ENCODE measurements at regions not wholly inside any gene's neighbourhood (a gene's known extent, or its start where the extent isn't known, plus 50 kb on each side); places are given as distances from the start of the nearest gene placed in this dataset.
A peak's percentile ranks its signal among the peaks of the same experiment; 100 is the strongest.

DNA sequence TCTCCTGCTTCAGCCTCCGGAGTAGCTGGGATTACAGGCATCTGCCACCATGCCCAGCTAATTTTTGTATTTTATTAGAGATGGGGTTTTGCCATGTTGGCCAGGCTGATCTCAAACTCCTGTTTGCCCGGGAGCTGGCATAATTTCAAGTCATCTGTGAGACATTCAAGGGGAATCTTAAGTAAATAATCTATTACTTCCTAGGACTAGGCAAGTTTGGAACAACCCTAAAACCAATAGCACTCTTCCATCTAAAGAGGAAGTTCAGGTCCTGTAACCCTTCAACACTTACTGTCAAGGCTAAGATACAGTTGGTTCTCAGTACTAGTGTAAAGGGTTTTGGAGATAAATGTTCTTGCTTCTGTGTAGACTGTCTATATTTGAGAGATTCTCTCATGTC is 267.8 kb upstream of the IRAK1BP1 start:
- peak overlapping the region; percentile 15 for H3K27ac Mint-ChIP-seq (ENCODE audit: unreplicated experiment)

DNA sequence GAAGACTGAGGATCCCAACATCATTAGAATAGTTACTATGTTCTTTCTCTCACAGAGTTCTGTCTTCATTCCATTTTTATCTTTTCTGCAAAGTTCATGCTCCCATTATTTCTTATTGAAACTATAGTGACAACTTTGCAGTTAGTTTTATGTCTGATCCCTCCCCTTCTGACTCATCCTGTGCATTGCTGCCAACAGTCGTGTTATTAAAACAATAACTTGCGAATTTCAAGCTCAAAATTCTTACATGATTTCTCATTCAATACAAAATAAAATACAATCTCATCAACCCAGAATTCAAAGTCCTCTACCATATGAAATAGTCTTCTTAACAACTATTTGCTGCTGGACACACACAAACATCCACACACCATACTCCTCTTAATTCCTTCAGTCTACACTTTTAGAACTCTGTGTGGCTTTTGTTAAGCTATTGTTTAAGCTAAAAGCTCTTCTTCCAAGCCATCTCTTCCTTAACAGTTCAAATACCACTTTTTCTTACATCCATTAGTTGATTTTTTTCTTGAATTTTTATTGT is 261.4 kb upstream of the IRAK1BP1 start:
- TF ChIP-seq, protein P1, sequence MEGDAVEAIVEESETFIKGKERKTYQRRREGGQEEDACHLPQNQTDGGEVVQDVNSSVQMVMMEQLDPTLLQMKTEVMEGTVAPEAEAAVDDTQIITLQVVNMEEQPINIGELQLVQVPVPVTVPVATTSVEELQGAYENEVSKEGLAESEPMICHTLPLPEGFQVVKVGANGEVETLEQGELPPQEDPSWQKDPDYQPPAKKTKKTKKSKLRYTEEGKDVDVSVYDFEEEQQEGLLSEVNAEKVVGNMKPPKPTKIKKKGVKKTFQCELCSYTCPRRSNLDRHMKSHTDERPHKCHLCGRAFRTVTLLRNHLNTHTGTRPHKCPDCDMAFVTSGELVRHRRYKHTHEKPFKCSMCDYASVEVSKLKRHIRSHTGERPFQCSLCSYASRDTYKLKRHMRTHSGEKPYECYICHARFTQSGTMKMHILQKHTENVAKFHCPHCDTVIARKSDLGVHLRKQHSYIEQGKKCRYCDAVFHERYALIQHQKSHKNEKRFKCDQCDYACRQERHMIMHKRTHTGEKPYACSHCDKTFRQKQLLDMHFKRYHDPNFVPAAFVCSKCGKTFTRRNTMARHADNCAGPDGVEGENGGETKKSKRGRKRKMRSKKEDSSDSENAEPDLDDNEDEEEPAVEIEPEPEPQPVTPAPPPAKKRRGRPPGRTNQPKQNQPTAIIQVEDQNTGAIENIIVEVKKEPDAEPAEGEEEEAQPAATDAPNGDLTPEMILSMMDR (IDR thresholded peaks at IDR 0.05), result no peak
- peak overlapping the region; percentile 4 for H3K4me3 Mint-ChIP-seq (ENCODE audit: unreplicated experiment)
- H3K4me1 Mint-ChIP-seq (ENCODE audit: low read depth), result peaks cover 35% of the 10 kb centered on the region
- H3K9me3 Mint-ChIP-seq (ENCODE audit: low read depth), result no peaks in the 10 kb centered on the region
- no peaks in the 10 kb centered on the region for H3K36me3 Mint-ChIP-seq (ENCODE audit: low read depth)
- no peaks in the 10 kb centered on the region for H3K27me3 Mint-ChIP-seq (ENCODE audit: low read depth)
- DNase-seq (ENCODE audit: low spot score), result no peak
- H3K27ac Mint-ChIP-seq (ENCODE audit: unreplicated experiment), result peak overlapping the region; percentile 86

More for the DNA sequence above, 267.8 kb upstream of the IRAK1BP1 start:
- Mint-ChIP-seq H3K4me3 (ENCODE audit: unreplicated experiment) (no peak overlapping the region), H3K4me1 (ENCODE audit: low read depth) (peaks cover 41% of the 10 kb centered on the region), H3K36me3 (ENCODE audit: low read depth) (no peaks in the 10 kb centered on the region), H3K9me3 (ENCODE audit: low read depth) (no peaks in the 10 kb centered on the region), H3K27me3 (ENCODE audit: low read depth) (no peaks in the 10 kb centered on the region)
- TF ChIP-seq, protein P1 (IDR thresholded peaks at IDR 0.05), result no peak
- DNase-seq (ENCODE audit: low spot score), result no peak

DNA sequence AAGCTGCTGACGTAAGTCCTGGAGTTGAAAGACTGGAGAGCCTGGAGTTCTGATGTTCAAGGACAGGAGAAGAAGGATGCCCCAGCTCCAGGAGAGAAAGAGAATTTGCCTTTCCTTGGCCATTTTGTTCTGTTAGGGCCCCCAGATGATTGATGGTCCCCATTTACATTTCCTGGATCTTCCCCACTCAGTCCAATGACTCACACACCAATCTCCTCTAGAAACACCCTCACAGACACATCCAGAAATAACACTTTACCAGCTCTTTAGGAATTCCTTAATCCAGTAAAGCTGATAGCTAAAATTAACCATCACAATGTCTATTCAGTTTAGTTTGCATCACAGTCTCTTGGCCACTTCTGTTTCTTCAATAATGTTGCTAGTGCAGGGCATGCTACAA is 260.2 kb upstream of the IRAK1BP1 start:
- H3K4me3 Mint-ChIP-seq (ENCODE audit: unreplicated experiment), result no peak overlapping the region
- H3K27ac Mint-ChIP-seq (ENCODE audit: unreplicated experiment), result peak overlapping the region; percentile 86
- no peak for DNase-seq (ENCODE audit: low spot score)
- no peaks in the 10 kb centered on the region for H3K36me3 Mint-ChIP-seq (ENCODE audit: low read depth)
- no peaks in the 10 kb centered on the region for H3K9me3 Mint-ChIP-seq (ENCODE audit: low read depth)
- TF ChIP-seq, protein P1 (IDR thresholded peaks at IDR 0.05), result no peak
- no peaks in the 10 kb centered on the region for H3K27me3 Mint-ChIP-seq (ENCODE audit: low read depth)
- H3K4me1 Mint-ChIP-seq (ENCODE audit: low read depth), result peaks cover 35% of the 10 kb centered on the region

DNA sequence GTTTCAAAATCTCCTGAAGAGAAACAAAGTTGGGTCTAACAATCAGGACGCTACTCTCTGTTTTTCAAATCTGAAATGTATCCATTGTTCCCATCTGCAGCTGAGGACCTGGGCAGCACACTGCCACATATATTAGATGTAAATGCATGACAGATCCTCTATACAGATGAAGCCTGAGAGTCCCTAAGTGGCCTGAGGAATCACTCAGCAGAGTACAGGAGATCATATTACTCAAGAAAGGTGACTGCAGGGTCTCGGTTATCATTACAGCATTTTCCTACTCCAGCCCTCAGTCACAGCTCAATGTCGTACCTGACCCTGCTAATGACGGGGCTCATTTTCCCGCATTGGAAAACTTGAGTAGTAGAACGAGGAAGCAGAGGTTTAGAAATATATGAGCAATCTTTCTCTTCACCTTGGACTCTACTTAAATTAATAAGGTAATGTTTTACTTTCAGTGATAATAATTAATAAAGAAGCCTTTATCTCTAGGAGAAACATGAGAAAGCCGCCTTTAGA is 256.2 kb upstream of the IRAK1BP1 start:
- no peak for DNase-seq (ENCODE audit: low spot score)
- no peaks in the 10 kb centered on the region for H3K27me3 Mint-ChIP-seq (ENCODE audit: low read depth)
- no peaks in the 10 kb centered on the region for H3K9me3 Mint-ChIP-seq (ENCODE audit: low read depth)
- H3K4me1 Mint-ChIP-seq (ENCODE audit: low read depth), result peaks cover 36% of the 10 kb centered on the region
- H3K36me3 Mint-ChIP-seq (ENCODE audit: low read depth), result no peaks in the 10 kb centered on the region
- no peak overlapping the region for H3K27ac Mint-ChIP-seq (ENCODE audit: unreplicated experiment)
- TF ChIP-seq, protein P1 (IDR thresholded peaks at IDR 0.05), result no peak
- no peak overlapping the region for H3K4me3 Mint-ChIP-seq (ENCODE audit: unreplicated experiment)

DNA sequence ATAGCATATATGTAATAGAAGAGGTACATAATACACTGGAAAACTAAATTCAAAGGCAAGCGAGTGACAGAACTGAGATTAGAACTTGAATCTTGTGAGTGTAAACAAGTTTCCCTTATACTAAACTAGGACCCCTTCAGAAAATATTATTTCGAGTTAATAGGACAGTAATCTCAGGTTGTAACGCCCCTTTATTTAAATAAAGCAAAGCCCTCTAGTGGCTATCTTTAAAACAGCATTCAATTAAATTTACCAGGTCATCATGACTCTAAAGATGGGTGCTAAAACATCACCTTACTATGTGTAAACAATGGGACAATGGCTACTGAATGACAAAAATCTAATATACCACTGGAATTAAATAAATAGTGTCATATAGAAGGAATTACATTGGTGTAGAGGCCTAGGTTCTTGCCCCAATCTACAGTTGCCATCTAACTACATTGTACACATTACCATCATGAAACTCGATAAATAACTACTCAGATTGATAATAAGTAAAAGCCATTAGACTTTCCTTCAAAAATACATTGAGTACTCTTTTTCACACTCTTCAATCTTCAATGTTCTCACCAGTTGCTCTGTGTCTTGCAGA is 255.4 kb upstream of the IRAK1BP1 start:
- DNase-seq (ENCODE audit: low spot score), result no peak

More for the DNA sequence above, 255.4 kb upstream of the IRAK1BP1 start:
- H3K27ac Mint-ChIP-seq (ENCODE audit: unreplicated experiment), result no peak overlapping the region
- no peaks in the 10 kb centered on the region for H3K36me3 Mint-ChIP-seq (ENCODE audit: low read depth)
- TF ChIP-seq, protein P1 (IDR thresholded peaks at IDR 0.05), result peak; percentile 82
- H3K4me1 Mint-ChIP-seq (ENCODE audit: low read depth), result peaks cover 28% of the 10 kb centered on the region
- H3K27me3 Mint-ChIP-seq (ENCODE audit: low read depth), result no peaks in the 10 kb centered on the region
- no peaks in the 10 kb centered on the region for H3K9me3 Mint-ChIP-seq (ENCODE audit: low read depth)
- H3K4me3 Mint-ChIP-seq (ENCODE audit: unreplicated experiment), result no peak overlapping the region

Measured in chondrocyte (in vitro differentiated cells).